Globus pallidus (tissue), 1 donor: ENCODE measurements at regions not wholly inside any gene's neighbourhood (a gene's known extent, or its start where the extent isn't known, plus 50 kb on each side); places are given as distances from the start of the nearest gene placed in this dataset.
"Not testable (repeated sequence)": the region's sequence is repeated elsewhere in the genome, so short reads cannot be mapped to it uniquely, and the experiment has no call there.

ENCODE experiments used
- DNase-seq: peaks from one replicate; pipeline ENCODE4 v3.0.0-alpha.2; 2015; ENCODE audit warnings: low spot score

DNA sequence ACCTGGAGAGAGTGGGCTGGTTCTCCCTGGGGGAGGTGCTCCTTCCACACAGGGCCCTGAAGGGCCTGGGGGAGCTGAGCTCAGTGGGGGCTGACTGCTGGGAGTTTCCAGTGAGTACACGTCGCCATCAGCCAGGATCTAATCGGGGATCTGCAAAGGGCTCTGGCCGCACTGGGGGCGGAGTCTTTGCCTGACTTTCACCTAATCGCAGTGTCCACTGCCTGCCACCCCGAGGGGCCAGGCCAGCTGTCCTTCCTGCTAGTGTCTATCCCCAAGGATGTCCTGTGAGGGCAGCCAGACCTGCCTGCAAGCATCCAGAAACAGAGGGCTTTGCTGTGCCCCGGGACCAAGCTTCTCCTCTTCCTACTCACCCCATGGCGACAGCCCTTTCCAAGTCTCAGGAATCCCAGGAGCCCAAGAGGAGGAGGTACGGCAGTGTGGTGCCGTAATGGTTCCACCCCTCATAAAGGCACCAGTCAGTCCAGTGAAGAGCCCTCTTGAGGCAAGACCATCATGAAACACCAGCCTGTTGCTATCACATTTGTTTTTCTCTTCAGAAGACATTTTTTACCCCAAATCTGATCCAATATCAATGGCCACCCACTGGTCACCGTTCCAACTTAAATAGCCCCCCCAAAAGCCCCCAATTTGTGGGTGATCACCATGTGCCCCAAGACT is 243.1 kb upstream of the ECI2 start:
- DNase-seq, result no peak

DNA sequence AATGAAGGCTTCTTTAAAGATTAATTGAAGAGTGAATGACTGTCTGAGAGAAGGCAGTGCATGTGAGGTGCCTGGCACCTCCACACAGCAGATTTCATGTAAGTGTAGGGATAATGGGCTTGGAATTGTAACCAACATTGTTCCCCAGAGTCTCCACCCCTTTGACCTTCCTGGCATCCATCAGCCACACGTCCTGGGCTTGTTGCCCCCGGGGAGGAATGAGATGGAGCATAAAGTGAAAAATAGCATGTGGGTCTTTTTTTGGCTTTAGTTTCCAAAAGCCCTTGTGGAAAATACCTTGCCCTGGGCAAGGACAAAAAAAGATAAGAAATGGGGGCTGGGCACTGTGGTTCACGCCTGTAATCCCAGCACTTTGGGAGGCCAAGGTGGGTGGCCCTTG is 242.2 kb upstream of the ECI2 start:
- DNase-seq, result no peak

DNA sequence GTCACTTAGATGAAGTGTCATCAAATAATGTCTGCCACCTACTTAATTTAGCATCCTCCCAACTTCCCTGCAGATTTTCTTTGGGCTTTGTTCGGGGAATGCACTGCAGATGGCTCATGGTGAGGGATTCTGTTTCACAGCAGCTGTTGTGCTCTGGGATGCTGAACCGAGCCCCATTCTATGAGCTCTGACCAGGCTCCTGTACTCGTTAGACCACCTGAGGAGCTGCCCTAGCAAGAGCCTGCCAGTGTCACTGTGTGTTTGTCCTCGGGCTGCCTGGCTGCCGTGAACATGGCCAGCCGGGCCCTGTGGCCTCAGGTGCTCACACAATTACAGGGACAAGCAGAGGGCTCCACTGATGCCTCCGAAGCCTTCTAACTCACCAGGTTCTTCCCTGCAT is 238.8 kb upstream of the ECI2 start:
- no peak for DNase-seq

DNA sequence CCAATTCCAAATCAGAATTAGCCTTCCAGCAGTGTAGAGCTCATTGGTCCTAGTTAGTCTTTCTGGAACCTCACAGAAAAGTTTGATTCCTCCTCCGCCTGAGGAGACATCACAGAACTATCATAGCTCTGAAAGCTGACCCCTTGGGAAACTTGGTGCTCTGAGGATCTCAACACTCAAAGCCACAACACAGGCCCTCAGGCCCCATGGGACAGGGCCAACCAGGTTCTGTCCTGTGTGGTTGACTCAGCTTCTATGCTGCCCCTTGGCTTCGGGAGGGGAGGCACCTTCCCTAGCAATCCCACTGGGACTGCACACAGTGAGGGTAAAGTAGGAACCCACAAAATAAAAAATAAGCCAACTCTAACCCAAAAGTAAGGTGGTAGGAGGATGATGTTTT is 237.5 kb upstream of the ECI2 start:
- no peak for DNase-seq

DNA sequence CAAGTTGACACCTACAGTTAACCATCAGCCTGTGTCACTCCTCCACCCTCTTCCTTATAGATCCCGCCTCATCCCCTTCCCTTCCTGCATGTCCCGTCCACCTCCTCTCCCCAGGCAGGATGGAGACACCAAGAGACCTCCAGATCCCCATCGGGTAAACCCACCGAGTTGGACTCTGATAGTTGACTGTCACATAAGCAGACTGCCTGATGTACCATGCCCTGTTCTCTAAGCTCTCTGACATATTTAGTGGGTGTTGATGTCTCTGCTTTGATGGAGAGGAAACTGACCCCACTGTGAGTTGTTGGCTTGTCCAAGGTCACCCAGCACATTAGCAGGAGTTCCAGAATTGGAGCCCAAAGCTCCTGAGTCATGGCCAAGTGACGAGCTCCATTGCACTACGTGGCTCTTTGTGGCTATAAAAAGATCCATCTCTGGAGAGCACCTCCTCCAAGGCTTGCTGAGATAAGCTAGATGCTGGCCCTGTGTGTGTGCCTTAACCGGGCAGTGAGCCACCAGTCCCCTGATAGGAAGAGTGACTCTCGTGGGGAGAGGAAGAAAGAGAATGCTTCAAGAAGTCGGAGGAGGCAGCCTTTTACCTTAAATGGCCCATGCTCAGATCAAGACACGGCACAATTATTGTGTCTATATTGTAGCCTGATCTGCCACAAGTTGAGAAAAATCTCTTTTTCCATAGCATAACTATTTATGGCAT is 236.0 kb upstream of the ECI2 start:
- DNase-seq, result no peak

DNA sequence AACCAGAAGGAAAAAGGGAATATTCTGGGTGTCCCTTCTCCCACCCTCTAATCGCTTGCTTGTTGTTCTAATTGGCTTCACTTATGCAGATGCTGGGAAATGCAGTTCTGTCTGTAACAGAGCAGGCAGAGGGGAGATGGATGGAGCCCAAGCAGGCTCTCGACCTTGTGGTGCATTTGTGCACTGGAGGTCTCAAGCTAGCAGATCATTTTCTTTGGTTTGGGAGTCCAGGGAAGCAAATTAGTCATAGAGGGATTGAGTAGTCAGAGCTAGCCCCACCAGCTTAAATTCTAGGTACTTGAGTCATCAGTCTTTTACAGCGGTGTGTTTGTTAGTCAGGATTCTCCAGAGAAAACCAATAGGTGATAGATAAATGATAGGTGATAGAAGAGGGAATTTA is 234.7 kb upstream of the ECI2 start:
- DNase-seq, result no peak

DNA sequence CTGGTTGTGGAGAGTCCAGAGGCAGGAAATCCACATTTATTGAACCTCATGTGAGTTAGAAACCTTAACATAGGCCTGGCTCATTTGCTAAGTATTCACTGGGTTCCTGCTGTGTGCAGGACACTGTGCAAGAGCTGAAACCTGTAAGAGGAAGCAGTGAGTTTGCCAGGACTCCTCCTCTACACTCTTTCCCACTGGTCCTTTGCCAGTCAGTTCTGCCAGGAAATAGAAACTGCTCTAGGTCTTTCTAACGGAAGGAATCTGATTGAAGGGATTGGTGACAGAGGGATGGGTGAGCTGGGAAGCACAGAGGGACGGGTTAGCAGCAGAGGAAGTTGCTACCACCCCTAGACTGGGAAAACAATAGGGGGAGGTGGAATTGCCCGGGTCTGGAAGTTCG is 234.2 kb upstream of the ECI2 start:
- no peak for DNase-seq

DNA sequence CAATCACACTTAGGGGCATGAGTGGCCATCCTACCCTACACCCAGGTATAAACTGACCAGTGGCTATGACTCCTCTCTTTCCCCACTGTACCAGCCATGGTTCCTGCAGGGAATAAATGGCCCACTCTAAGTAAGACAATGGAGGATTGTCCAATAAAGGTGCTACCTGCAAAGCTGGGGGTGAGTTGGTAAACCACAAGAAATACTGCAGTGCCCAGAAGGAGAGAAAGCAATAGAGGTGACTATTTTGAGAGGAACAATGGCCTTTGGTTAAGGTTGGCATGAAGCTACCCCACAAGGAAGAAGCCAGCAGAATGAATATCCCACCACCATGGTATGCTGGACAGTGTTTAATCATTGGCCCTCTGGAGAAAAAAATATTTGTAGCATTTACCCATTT is 233.3 kb upstream of the ECI2 start:
- no peak for DNase-seq

DNA sequence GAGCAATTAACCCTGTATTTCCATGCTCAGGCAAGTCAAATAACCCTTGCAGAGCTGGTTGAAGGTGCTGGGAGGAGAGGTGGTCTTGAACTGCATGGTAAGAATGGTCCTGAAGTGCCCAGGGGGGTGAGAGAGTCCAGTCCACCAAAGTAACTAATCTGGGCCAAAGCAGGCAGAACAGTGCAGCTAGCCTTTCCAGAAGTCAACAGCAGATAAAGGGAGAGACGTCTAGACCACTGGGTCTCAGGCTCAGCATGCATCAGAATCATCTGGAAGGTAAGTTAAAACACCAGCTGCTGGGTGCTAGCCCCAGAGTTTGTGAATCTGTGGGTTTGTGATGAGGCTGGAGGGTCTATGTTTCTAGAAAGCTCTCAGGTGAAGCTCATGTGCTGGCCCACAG is 232.3 kb upstream of the ECI2 start:
- no peak for DNase-seq

DNA sequence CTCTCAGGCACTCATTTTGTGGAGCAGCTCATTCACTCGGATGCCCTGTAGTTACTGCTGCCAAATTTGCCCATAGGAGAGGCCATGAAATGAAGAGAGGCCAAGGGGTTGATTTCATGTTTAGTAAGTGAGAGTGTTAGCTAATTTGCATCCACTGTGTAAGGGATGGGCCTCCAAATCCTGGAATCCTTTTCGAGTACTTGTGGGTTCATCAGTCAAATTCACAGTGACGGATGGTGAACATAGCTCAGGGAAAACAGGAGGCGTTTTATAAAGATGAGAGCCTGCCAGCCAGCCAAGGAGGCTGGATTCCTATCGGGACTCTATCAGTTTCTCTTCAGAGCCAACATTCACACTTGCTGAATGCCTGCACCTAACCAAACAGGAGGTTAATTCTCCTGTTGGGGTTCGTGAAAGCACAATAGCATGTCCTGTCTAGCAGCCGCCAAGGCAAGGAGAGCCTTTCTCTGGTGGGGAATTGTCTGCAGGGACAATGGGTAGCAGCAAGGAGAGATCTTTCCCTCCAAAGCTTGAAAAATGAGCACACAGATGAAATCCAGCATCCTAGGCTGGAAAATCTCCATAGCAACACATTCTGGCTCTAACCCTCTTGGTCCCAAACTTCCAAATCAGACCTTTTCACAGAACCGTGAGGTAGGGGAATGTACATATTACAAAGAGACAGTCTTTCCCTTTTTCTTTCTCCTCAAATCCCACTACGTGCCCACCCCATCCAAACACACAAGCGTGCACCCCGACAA is 231.4 kb upstream of the ECI2 start:
- DNase-seq, result no peak

DNA sequence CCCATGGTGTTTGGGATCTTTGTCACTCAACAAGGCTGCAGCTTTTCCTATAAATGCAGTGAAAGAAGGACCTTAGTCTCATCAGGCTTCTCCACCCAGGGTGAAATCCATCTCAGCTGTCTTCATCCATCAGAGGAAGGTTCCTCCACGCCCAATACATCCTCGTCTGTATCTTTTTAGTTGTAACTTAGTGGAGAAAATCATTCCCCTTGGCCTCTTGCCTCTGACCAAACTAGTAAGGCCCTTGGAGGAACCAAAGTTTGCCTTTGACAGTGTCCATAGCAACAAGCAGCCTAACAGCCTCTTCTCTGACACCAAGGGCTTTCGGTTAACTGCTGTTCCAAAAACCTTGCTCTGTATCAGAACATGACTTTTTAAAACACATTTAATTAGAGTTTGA is 230.3 kb upstream of the ECI2 start:
- DNase-seq, result no peak

DNA sequence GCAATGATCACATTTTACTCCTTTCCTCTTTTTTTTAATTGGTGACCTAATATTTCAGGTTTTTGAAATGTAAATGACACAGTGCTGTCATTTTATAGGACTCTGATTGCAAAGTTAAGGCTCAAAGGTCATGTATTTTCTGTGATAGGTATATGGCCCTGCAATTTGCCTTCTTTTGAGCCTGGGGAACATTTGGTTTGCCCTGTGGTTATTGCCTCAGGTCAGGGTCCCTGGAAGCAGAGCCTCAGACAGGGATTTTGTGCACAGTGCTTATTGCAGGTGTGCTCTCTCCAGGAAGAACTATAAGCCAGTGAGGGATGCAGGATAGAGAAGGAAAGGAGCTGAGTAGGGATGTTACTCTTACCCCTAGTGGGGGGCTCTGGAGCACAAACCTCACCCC is 229.3 kb upstream of the ECI2 start:
- no peak for DNase-seq

DNA sequence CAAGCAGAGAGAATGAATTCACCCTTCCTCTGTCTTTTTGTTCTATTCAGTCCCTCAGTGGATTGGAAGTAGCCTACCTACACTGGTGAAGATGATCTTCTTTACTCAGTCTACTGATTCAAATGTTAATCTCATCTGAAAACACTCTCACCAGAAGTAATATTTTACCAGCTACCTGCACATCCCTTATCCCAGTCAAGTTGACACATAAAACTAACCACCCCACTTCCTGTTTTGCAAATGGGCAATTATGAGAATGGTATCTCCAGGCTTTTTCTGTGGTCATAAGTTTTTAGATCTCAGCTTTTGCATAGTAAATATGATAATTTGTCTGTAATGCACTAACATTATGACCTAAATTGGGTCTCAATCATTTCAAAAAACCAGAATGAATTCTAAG is 228.8 kb upstream of the ECI2 start:
- no peak for DNase-seq

DNA sequence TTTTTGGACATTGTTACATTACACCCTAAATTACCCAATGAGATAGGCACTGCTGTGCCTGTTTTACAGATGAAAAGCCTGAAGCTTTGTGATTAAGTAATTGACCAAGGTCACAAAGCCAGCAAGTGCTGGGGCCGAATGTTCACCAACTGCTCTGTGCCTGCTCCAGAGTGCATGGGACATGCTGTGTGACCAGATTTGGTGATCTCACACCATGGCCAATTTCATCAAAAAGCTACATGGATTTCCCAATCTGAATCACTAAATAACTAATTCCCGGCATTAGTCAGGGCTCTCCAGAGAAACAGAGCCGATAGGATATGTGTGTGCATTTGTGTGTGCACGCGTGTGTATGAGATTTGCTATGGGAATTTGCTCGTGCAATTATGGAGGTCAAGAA is 228.3 kb upstream of the ECI2 start:
- DNase-seq, result no peak

DNA sequence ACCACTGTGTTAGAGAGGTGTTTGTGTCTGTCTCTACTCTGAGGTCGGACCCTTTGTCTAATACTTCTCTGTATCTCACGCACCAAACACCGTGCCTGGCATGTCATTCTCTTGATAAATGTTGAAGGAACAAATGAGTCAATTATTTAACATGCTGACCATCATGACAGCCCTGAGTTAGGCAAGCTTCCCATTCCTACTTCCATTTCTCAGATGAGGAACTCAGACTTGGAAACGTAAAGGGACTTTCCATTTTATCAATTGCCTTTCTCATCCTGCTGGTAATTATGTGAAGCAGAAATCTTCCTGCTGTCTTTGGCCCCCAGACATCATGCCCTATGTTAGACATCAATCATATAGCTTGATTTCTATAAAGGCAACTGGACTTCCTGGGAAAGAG is 227.0 kb upstream of the ECI2 start:
- no peak for DNase-seq

DNA sequence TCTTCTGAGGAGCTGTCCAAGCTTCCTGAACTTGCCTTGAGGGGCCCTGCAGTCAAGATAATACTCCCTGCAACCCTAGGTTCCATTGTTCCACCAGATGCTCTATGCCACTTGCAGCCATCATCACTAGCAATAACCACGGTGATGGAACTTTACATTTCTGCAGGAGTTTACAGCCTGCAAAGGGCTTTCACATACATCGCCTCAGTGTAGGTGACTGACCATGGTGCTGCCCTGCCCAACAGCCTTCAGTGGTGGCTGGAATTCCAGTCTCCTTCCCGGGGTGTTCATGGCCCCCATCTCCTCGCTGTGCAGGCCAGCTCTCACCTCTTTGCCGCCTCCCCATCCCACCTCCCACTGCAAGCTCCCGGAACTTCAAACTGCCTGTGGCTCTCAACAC is 225.5 kb upstream of the ECI2 start:
- DNase-seq, result no peak

DNA sequence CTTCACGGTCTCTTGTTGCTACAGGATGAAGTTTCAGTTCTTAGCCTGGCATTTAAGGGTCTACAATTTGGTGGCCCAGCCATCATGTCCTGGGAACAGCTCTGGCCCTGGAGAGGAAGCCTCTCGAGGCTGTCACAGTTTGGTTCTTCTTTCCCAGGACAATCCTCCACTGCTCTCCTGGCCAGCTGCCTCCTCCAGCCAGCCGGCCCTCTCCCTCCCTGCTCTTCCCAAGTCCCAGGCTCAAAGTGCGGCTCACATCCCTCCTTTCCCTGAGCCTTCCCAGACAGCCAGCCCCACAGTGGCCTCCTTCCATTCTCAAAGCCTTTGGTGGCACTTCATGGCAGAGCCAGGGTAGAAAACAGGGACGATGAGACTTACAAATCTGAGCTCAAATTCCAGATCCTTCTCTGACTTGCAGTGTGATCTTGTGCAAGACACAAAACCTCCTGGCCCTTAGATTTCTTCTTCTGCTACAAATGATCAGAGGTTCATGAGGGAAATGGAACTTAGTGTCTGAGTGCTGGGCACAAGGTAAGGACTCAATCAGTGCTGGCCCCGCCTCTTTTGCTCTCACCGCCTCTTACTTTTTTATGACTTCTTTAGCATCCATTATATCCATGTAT is 223.8 kb upstream of the ECI2 start:
- peak; percentile 9 for DNase-seq

DNA sequence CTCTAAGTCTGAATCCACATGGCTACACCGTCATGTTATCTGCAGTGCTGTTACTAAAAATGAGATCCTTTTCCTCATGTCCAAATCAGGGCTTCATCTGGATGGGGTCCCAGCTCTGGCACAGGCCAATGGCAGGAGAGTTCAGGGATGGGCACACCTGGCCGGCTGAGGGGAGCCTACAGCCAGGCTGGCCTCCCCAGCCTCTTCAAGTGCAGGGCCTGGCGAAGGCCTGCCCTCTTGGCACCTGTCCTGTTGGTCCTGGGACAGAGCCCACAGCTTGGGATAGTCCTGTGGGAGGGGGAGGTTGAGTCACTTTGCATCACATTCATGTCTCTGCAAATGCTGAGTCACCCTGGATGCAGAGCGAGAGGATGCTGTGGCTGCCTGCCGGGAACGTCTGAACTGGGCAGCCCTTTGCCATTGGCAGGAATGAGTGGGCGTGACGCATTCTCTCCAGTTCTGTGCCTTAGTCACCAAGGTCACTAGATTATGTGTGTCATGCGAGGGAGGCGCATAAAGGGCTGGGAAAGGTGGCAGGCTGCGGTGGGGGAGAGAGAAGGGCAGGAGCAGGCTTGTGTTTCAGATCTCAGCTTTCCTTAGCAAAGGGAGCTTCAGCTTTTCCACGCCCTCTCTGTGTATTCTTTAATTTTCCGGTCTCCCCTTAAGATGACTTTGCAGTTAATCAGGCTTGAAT is 223.2 kb upstream of the ECI2 start:
- DNase-seq, result peak; percentile 80

DNA sequence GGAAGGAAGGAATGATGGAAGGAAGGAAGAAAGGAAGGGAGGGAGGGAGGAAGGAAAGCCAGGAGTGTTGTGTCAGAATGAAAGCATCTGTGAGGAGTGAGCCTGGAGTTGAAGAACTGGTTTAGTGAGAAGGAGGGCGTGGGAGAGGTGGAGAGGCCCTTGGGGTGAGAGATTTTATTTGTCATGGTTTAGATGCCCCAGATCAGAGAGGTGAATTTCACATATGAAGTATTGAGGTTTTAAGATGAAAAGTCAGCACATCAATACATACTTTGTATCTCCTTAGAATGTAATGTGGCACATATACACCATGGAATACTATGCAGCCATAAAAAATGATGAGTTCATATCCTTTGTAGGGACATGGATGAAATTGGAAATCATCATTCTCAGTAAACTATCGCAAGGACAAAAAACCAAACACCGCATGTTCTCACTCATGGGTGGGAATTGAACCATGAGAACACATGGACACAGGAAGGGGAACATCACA is 222.3 kb upstream of the ECI2 start:
- DNase-seq, result not testable (repeated sequence)

DNA sequence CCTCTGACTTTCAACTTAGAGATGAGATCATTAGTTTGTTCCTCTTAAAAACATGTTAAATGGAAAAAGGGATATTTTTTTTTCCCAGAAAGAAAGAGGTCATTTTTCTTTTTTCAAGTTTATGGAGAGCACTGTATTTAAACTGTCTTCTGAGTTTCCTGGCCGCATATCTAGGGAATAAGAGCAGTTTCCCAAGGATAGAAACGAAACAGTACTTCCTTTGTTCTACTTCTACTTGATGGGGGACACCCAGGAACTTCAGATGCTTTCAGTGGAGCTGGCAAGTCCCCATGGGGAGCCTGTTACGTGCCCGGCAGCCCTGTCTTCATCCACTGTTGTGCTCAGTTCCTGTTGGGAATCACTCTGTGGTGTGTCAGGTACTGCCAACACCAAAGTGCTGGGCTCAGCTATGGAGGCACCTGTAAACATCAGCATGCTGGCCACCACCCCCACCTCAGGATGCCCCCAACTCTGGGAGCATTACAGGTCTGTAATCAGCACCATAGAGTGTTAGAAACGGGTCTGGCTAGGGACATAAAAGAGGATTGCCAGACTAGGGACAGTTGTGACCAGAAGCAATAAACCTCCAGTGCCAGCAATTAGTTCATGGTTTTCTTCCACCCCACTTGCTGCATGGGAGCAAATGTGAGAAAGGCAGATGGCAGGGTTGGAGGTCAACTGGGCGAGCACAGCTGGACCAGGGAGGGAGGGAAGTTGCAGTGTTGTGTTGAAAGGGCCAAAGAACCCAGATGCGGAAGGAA is 221.7 kb upstream of the ECI2 start:
- DNase-seq, result peak; percentile 15

DNA sequence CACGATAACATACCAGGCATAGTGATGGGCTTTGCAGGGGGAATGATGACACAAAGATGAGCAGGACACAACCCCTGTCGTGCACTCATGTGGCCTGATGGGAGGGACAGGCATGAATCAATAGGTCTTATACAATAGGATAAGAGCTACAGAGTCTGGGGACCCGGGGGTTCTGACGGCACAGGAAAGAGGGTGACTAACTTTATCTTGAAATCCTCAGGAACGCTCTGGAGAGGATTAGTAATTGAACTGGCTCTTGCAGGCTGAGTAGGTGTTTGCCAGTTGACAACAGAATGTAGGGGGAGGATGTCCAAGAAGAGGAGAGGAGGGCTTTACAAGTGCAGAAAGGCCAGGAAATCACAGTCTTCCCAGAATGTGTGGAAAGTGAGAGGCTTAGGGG is 219.9 kb upstream of the ECI2 start:
- DNase-seq, result no peak
